Epithelial cell of proximal tubule (primary cell): ENCODE measurements at regions not wholly inside any gene's neighbourhood (a gene's known extent, or its start where the extent isn't known, plus 50 kb on each side); places are given as distances from the start of the nearest gene placed in this dataset.

Experiments
- DNase-seq: peaks from one replicate; pipeline ENCODE4 v3.0.0-alpha.2; 2011; ENCODE audit warnings: low read depth
- H3K4me3 ChIP-seq: 2 replicates; pipeline ENCODE4 v1.5.1; 2011; ENCODE audit warnings: low read depth, mild to moderate bottlenecking, low read length
- CTCF ChIP-seq: conservative IDR thresholded peaks from 2 replicates; pipeline ENCODE4 v1.5.1; 2012; ENCODE audit warnings: low read depth, mild to moderate bottlenecking, low read length

- TF ChIP-seq CTCF = no peak
- DNase-seq = no peak
- H3K4me3 ChIP-seq = no peak overlapping the region
Measured at GRCh38 chr15:47570451-47570850, 146.9 kb upstream of the SEMA6D start.

GRCh38 chr15:47570881-47571640 is 146.2 kb upstream of the SEMA6D start:
- DNase-seq = no peak
- H3K4me3 ChIP-seq = no peak overlapping the region
- no peak for TF ChIP-seq CTCF

GRCh38 chr15:47573673-47574072 is 143.6 kb upstream of the SEMA6D start:
- no peak overlapping the region for H3K4me3 ChIP-seq
- no peak for TF ChIP-seq CTCF
- no peak for DNase-seq

- DNase-seq = no peak
- no peak for TF ChIP-seq CTCF
- H3K4me3 ChIP-seq = no peak overlapping the region
Measured at GRCh38 chr15:47577000-47577399, 140.3 kb upstream of the SEMA6D start.

- TF ChIP-seq CTCF = no peak
- DNase-seq = no peak
- H3K4me3 ChIP-seq = no peak overlapping the region
Measured at GRCh38 chr15:47577461-47577860, 139.8 kb upstream of the SEMA6D start.

GRCh38 chr15:47582233-47582632 is 135.1 kb upstream of the SEMA6D start:
- no peak for TF ChIP-seq CTCF
- no peak for DNase-seq
- H3K4me3 ChIP-seq = no peak overlapping the region

- no peak overlapping the region for H3K4me3 ChIP-seq
- DNase-seq = no peak
- TF ChIP-seq CTCF = no peak
Measured at GRCh38 chr15:47584316-47584715, 133.0 kb upstream of the SEMA6D start.
